ENCODE measurements at regions not wholly inside any gene's neighbourhood (a gene's known extent, or its start where the extent isn't known, plus 50 kb on each side); places are given as distances from the start of the nearest gene placed in this dataset.
"Not testable (repeated sequence)": the region's sequence is repeated elsewhere in the genome, so short reads cannot be mapped to it uniquely, and the experiment has no call there.

GRCh38 chr21:38611277-38611676 lies 113.0 kb upstream of the ERG start:
- FAIRE-seq: no peak

DNA sequence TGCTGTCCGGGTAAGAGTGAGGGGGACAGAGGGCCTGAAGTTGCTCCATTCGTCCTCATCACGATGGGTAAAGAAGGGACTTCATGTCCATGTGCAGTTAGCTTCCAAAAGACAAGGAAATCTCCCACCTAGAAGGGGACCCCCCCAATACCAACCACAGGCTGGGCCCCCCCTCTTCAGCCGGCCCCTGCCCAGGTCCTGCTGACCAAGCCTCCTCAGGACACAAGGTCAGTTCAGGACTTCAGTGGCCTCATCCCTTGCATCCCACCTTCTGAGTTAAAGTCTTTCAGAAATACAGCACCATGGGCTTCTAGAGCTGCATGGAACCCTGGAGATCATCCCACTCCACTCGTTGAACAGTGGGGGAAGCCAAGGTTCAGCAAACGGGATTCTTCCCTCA lies 115.4 kb upstream of the ERG start:
- no peak for DNase-seq (ENCODE audit: low spot score in 2 of 2)
- no peak for FAIRE-seq

More at GRCh38 chr21:38611277-38611676, 113.0 kb upstream of the ERG start:
- DNase-seq (ENCODE audit: low spot score in 2 of 2): no peak

DNA sequence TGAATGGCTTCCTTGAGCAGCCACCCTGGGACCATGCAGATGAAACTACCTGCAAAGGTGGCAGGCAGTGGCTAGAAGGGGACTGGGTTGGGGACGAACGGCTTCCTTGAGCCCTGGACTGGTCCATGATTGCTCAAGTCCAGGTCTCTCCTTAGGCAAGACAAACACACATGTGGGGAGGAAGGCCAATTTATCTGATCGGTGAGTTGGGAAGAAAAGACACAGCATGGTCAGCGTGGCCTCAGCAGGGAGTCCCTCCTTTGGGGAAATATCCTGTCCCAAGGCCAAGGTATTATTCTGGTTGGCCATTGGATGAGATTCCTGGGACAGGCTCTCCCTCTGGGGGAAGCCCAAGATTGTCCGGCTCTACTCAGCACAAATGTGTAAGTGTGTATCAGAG lies 116.3 kb upstream of the ERG start:
- FAIRE-seq: no peak

DNA sequence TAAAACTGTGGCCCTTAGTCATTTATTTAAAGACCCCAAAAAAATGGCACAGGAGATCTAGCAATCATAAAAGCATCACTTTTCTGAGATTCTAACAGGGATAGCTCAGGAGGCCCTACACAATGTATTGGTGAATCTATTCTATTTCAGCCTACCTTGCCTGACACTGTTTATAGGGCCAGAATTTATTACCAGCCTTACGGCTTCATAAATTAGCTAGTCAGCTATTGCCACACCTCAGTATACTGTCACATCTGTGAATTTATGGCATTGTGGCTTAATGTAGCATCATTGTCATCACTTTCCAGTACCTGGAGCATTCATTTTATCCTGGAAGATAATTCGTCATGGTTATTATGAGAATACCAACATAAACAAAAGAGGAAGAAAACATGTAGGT lies 121.2 kb upstream of the ERG start:
- no peak for FAIRE-seq
- no peak for DNase-seq (ENCODE audit: low spot score in 2 of 2)

More for the DNA sequence above, 116.3 kb upstream of the ERG start:
- DNase-seq (ENCODE audit: low spot score in 2 of 2): no peak

- no peak for DNase-seq (ENCODE audit: low spot score in 2 of 2)
- FAIRE-seq: no peak
Observed at GRCh38 chr21:38619992-38620479, 121.8 kb upstream of the ERG start.

- FAIRE-seq: no peak
- no peak for DNase-seq (ENCODE audit: low spot score in 2 of 2)
Observed at GRCh38 chr21:38621132-38621531, 122.9 kb upstream of the ERG start.

DNA sequence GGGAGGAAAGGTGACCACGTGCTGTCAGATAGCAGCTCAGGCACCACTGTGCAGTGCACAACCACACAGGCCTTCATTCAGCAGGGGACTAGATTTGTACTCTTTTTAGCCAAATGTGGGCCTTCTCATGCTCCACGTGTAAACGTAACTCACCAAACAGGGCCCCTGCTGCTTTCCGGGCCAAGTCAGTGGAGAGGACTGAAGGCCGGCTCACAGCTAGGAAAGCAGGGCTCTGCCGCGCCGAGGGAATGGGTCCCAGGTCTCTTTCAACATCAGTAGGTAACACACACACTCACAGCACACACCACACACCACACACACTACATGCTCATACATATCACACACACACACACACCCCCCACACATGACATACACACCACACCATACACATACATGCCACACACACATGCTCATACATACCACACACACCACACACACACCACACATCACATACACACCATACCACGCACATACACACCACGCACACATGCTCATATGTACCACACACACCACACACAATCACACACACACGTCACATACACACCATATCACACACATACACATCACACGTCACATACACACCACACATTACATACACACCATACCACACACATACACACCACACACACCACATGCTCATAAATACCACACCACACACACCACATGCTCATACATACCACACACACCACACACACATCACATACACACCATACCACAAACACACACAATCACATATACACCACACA lies 124.0 kb upstream of the ERG start:
- no peak for FAIRE-seq
- DNase-seq (ENCODE audit: low spot score in 2 of 2): no peak

GRCh38 chr21:38622827-38623209 lies 124.5 kb upstream of the ERG start:
- FAIRE-seq: no peak
- no peak for DNase-seq (ENCODE audit: low spot score in 2 of 2)

GRCh38 chr21:38623552-38623951 lies 125.3 kb upstream of the ERG start:
- DNase-seq (ENCODE audit: low spot score in 2 of 2) (no peak), FAIRE-seq (no peak)

- no peak for FAIRE-seq
Observed at GRCh38 chr21:38625000-38625399, 126.7 kb upstream of the ERG start.

GRCh38 chr21:38626306-38626705 lies 128.0 kb upstream of the ERG start:
- no peak for FAIRE-seq
- DNase-seq (ENCODE audit: low spot score in 2 of 2): no peak

More at GRCh38 chr21:38625000-38625399, 126.7 kb upstream of the ERG start:
- DNase-seq (ENCODE audit: low spot score in 2 of 2): no peak

DNA sequence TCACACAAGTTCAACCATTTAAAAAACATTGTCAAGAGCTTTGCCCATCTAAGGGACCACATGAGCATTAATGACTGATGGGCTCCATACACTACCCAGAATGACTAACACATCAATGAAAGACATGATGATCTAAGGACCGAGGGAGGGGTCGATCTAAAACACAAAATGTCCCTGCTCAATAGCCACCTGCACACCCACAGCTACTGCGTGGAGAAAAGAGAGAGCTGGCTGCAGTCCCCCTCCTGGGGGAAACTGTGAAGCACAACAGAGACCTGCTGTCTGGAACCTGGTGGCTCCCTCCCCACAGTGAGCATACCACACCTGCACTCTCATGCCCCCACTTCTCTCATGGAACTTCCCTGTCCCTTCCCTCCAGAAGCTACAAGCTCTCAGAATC lies 130.1 kb upstream of the ERG start:
- no peak for FAIRE-seq
- DNase-seq (ENCODE audit: low spot score in 2 of 2): no peak

- DNase-seq (ENCODE audit: low spot score in 2 of 2) (peak in 1 of 2 donors; percentile 12), FAIRE-seq (no peak)
Observed at GRCh38 chr21:38631206-38631605, 132.9 kb upstream of the ERG start.

DNA sequence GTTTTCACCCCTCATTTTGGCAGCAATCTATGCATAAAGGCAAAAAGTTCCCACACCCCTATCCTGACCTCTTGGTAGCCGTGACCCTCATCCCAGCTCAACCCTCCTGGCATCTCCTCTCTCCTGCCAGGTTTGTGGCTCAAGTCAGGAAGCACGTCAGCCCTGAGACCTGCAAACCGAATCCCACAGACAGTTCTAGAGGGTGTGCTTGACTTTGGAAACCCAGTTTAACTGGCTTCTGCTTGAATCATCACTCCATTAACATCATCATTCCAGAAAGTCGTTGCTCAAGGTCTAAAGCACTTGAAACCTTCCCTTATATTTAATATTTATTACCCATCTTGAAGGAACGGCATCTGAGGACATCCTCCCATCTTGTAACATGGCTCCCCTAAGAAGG lies 133.4 kb upstream of the ERG start:
- FAIRE-seq (no peak), DNase-seq (ENCODE audit: low spot score in 2 of 2) (no peak)

DNA sequence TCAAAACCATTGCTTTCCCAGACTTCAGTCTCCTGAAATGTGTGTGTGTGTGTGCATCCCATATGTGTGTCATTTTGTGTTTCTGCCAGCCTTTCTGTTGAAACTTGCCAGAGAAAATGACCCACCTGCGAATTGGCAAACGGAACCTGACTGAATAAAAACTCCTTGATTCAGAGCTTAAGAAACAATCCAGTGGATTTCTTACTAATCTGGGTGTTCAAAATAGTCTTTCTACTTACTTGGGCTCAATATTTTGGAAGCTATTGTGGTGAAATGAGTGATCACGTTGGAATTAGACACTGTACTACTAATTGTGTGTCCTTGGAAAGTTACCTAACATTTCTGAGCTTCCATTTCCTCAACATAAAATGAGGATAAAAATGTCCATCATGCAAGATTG lies 138.9 kb upstream of the ERG start:
- no peak for FAIRE-seq

DNA sequence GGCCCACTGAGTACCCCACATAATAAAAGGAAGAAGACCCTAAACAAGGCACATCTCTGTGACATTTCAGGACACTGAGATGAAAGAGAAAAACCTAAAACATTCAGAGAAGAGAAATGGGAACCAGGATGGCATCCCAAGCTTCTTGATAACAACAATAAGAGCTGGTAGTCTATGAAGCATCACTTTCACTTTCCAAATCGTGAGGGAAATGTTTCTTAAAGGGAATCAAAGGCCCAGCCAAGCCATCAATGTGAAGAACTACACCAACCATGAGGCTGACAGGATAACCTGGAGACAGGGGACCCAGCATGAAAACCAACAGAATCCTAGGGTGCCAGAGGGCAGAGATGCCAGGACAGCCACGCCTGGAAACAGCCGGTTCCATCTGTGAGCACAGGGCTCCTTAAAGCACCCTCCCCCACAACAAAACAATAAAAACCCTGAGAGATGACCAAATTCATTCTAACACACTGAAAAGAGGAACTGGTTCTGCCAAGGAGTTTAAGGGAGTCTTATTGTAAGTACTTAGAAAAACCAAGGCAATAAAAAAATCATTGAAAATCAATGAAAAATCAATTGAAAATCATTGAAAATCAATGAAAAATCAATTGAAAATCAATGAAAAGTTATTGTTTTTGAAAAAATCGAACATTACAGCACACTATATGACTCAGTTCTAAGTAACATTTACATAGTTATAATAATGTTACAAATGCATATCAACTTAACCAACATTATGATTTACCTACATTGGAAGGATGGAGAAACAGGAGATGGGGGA lies 141.5 kb upstream of the ERG start:
- DNase-seq (ENCODE audit: low spot score in 2 of 2) (no peak), FAIRE-seq (no peak)

More for the DNA sequence above, 138.9 kb upstream of the ERG start:
- no peak for DNase-seq (ENCODE audit: low spot score in 2 of 2)

- not testable (repeated sequence) for DNase-seq (ENCODE audit: low spot score in 2 of 2); FAIRE-seq
Observed at GRCh38 chr21:38640355-38640742, 142.1 kb upstream of the ERG start.

- no peak for DNase-seq (ENCODE audit: low spot score in 2 of 2)
- no peak for FAIRE-seq
Observed at GRCh38 chr21:38643404-38644023, 145.2 kb upstream of the ERG start.

DNA sequence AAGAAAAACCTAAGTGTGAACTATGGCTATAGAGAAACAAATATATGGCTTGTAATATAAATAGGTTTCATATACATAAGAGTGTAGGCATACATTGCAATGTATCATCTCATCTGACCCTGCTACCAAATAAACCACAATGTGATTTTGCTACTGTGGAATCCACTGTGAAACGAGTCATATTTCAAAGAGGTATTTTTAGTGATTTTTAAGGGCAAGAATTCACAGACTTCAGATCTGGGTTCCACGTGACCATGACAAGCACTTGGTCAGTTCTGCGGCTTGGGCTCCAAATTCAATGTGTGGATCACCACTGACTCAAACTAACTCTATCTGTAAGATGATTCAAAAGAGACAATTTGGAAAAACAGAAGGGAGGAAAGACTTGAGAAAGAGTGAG lies 147.0 kb upstream of the ERG start:
- DNase-seq (ENCODE audit: low spot score in 2 of 2): no peak
- no peak for FAIRE-seq

- no peak for DNase-seq (ENCODE audit: low spot score in 2 of 2)
- FAIRE-seq: no peak
Observed at GRCh38 chr21:38646213-38646837, 148.0 kb upstream of the ERG start.

GRCh38 chr21:38649120-38649519 lies 150.8 kb upstream of the ERG start:
- no peak for DNase-seq (ENCODE audit: low spot score in 2 of 2)

More at GRCh38 chr21:38649120-38649519, 150.8 kb upstream of the ERG start:
- no peak for FAIRE-seq

All from frontal cortex (tissue), 3 donors.